ENCODE measurements at regions not wholly inside any gene's neighbourhood (a gene's known extent, or its start where the extent isn't known, plus 50 kb on each side); places are given as distances from the start of the nearest gene placed in this dataset.
"Not testable (repeated sequence)": the region's sequence is repeated elsewhere in the genome, so short reads cannot be mapped to it uniquely, and the experiment has no call there.

- no peaks in the 10 kb centered on the region for H3K9me3 ChIP-seq (ENCODE audit: control insufficient read depth in 1 of 2, low read length in 2 of 2)
- H3K27me3 ChIP-seq (ENCODE audit: low read depth, low read length): no peaks in the 10 kb centered on the region
- no peak overlapping the region for H3K27ac ChIP-seq (ENCODE audit: low read length)
- H3K36me3 ChIP-seq (ENCODE audit: control insufficient read depth in 1 of 2, insufficient read depth in 2 of 2, low read length in 2 of 2): no peaks in the 10 kb centered on the region
- H3K4me1 ChIP-seq (ENCODE audit: control insufficient read depth in 1 of 2, insufficient read depth in 2 of 2, low read length in 2 of 2): no peaks in the 10 kb centered on the region
- H3K4me3 ChIP-seq (ENCODE audit: low read depth in 1 of 2, low read length in 2 of 2): no peak overlapping the region
Measured at GRCh38 chr12:46653311-46653710, 172.5 kb downstream of the SLC38A4 start.

- no peaks in the 10 kb centered on the region for H3K4me1 ChIP-seq (ENCODE audit: control insufficient read depth in 1 of 2, insufficient read depth in 2 of 2, low read length in 2 of 2)
- no peak overlapping the region for H3K27ac ChIP-seq (ENCODE audit: low read length)
- H3K36me3 ChIP-seq (ENCODE audit: control insufficient read depth in 1 of 2, insufficient read depth in 2 of 2, low read length in 2 of 2): no peaks in the 10 kb centered on the region
- no peaks in the 10 kb centered on the region for H3K27me3 ChIP-seq (ENCODE audit: low read depth, low read length)
- H3K4me3 ChIP-seq (ENCODE audit: low read depth in 1 of 2, low read length in 2 of 2): no peak overlapping the region
- H3K9me3 ChIP-seq (ENCODE audit: control insufficient read depth in 1 of 2, low read length in 2 of 2): no peaks in the 10 kb centered on the region
Measured at GRCh38 chr12:46652692-46653091, 173.1 kb downstream of the SLC38A4 start.

- Histone ChIP-seq H3K27ac (ENCODE audit: low read length) (no peak overlapping the region), H3K36me3 (ENCODE audit: control insufficient read depth in 1 of 2, insufficient read depth in 2 of 2, low read length in 2 of 2) (no peaks in the 10 kb centered on the region), H3K27me3 (ENCODE audit: low read depth, low read length) (no peaks in the 10 kb centered on the region), H3K4me3 (ENCODE audit: low read depth in 1 of 2, low read length in 2 of 2) (no peak overlapping the region), H3K4me1 (ENCODE audit: control insufficient read depth in 1 of 2, insufficient read depth in 2 of 2, low read length in 2 of 2) (no peaks in the 10 kb centered on the region), H3K9me3 (ENCODE audit: control insufficient read depth in 1 of 2, low read length in 2 of 2) (no peaks in the 10 kb centered on the region)
Measured at GRCh38 chr12:46650688-46651087, 175.1 kb downstream of the SLC38A4 start.

GRCh38 chr12:46649433-46649832, 176.4 kb downstream of the SLC38A4 start:
- Histone ChIP-seq H3K36me3 (ENCODE audit: control insufficient read depth in 1 of 2, insufficient read depth in 2 of 2, low read length in 2 of 2) (no peaks in the 10 kb centered on the region), H3K4me3 (ENCODE audit: low read depth in 1 of 2, low read length in 2 of 2) (no peak overlapping the region), H3K27ac (ENCODE audit: low read length) (no peak overlapping the region), H3K27me3 (ENCODE audit: low read depth, low read length) (no peaks in the 10 kb centered on the region), H3K9me3 (ENCODE audit: control insufficient read depth in 1 of 2, low read length in 2 of 2) (no peaks in the 10 kb centered on the region), H3K4me1 (ENCODE audit: control insufficient read depth in 1 of 2, insufficient read depth in 2 of 2, low read length in 2 of 2) (no peaks in the 10 kb centered on the region)

- Histone ChIP-seq H3K9me3 (ENCODE audit: control insufficient read depth in 1 of 2, low read length in 2 of 2) (peaks cover 0 to 2% of the 10 kb centered on the region in 2 donors), H3K36me3 (ENCODE audit: control insufficient read depth in 1 of 2, insufficient read depth in 2 of 2, low read length in 2 of 2) (no peaks in the 10 kb centered on the region)
Measured at GRCh38 chr12:46647034-46647433, 178.8 kb downstream of the SLC38A4 start.

GRCh38 chr12:46641649-46642048, 184.1 kb downstream of the SLC38A4 start:
- not testable (repeated sequence) for H3K36me3 ChIP-seq (ENCODE audit: control insufficient read depth in 1 of 2, insufficient read depth in 2 of 2, low read length in 2 of 2); H3K4me3 ChIP-seq (ENCODE audit: low read depth in 1 of 2, low read length in 2 of 2); H3K4me1 ChIP-seq (ENCODE audit: control insufficient read depth in 1 of 2, insufficient read depth in 2 of 2, low read length in 2 of 2); H3K27me3 ChIP-seq (ENCODE audit: low read depth, low read length); H3K27ac ChIP-seq (ENCODE audit: low read length)
- H3K9me3 ChIP-seq (ENCODE audit: control insufficient read depth in 1 of 2, low read length in 2 of 2): peaks cover 0 to 11% of the 10 kb centered on the region in 2 donors

More at GRCh38 chr12:46647034-46647433, 178.8 kb downstream of the SLC38A4 start:
- no peaks in the 10 kb centered on the region for H3K27me3 ChIP-seq (ENCODE audit: low read depth, low read length)
- H3K4me3 ChIP-seq (ENCODE audit: low read depth in 1 of 2, low read length in 2 of 2): no peak overlapping the region
- H3K27ac ChIP-seq (ENCODE audit: low read length): no peak overlapping the region
- no peaks in the 10 kb centered on the region for H3K4me1 ChIP-seq (ENCODE audit: control insufficient read depth in 1 of 2, insufficient read depth in 2 of 2, low read length in 2 of 2)

- no peak overlapping the region for H3K27ac ChIP-seq (ENCODE audit: low read length)
- H3K9me3 ChIP-seq (ENCODE audit: control insufficient read depth in 1 of 2, low read length in 2 of 2): peaks cover 0 to 17% of the 10 kb centered on the region in 2 donors
- no peak overlapping the region for H3K4me3 ChIP-seq (ENCODE audit: low read depth in 1 of 2, low read length in 2 of 2)
- H3K27me3 ChIP-seq (ENCODE audit: low read depth, low read length): no peaks in the 10 kb centered on the region
- no peaks in the 10 kb centered on the region for H3K36me3 ChIP-seq (ENCODE audit: control insufficient read depth in 1 of 2, insufficient read depth in 2 of 2, low read length in 2 of 2)
- no peaks in the 10 kb centered on the region for H3K4me1 ChIP-seq (ENCODE audit: control insufficient read depth in 1 of 2, insufficient read depth in 2 of 2, low read length in 2 of 2)
Measured at GRCh38 chr12:46635818-46636217, 190.0 kb downstream of the SLC38A4 start.

- Histone ChIP-seq H3K9me3 (ENCODE audit: control insufficient read depth in 1 of 2, low read length in 2 of 2) (peaks cover 0 to 4% of the 10 kb centered on the region in 2 donors), H3K27ac (ENCODE audit: low read length) (no peak overlapping the region), H3K27me3 (ENCODE audit: low read depth, low read length) (no peaks in the 10 kb centered on the region), H3K4me3 (ENCODE audit: low read depth in 1 of 2, low read length in 2 of 2) (no peak overlapping the region), H3K4me1 (ENCODE audit: control insufficient read depth in 1 of 2, insufficient read depth in 2 of 2, low read length in 2 of 2) (no peaks in the 10 kb centered on the region), H3K36me3 (ENCODE audit: control insufficient read depth in 1 of 2, insufficient read depth in 2 of 2, low read length in 2 of 2) (no peaks in the 10 kb centered on the region)
Measured at GRCh38 chr12:46629331-46630229, 196.2 kb downstream of the SLC38A4 start.

- Histone ChIP-seq H3K27ac (ENCODE audit: low read length) (no peak overlapping the region), H3K36me3 (ENCODE audit: control insufficient read depth in 1 of 2, insufficient read depth in 2 of 2, low read length in 2 of 2) (no peaks in the 10 kb centered on the region), H3K4me3 (ENCODE audit: low read depth in 1 of 2, low read length in 2 of 2) (no peak overlapping the region), H3K9me3 (ENCODE audit: control insufficient read depth in 1 of 2, low read length in 2 of 2) (no peaks in the 10 kb centered on the region), H3K4me1 (ENCODE audit: control insufficient read depth in 1 of 2, insufficient read depth in 2 of 2, low read length in 2 of 2) (no peaks in the 10 kb centered on the region), H3K27me3 (ENCODE audit: low read depth, low read length) (no peaks in the 10 kb centered on the region)
Measured at GRCh38 chr12:46628176-46628575, 197.6 kb downstream of the SLC38A4 start.

- Histone ChIP-seq H3K27ac (ENCODE audit: low read length) (no peak overlapping the region), H3K27me3 (ENCODE audit: low read depth, low read length) (no peaks in the 10 kb centered on the region), H3K36me3 (ENCODE audit: control insufficient read depth in 1 of 2, insufficient read depth in 2 of 2, low read length in 2 of 2) (no peaks in the 10 kb centered on the region), H3K9me3 (ENCODE audit: control insufficient read depth in 1 of 2, low read length in 2 of 2) (no peaks in the 10 kb centered on the region), H3K4me1 (ENCODE audit: control insufficient read depth in 1 of 2, insufficient read depth in 2 of 2, low read length in 2 of 2) (no peaks in the 10 kb centered on the region), H3K4me3 (ENCODE audit: low read depth in 1 of 2, low read length in 2 of 2) (no peak overlapping the region)
Measured at GRCh38 chr12:46627686-46628085, 198.1 kb downstream of the SLC38A4 start.

- not testable (repeated sequence) for H3K9me3 ChIP-seq (ENCODE audit: control insufficient read depth in 1 of 2, low read length in 2 of 2); H3K4me1 ChIP-seq (ENCODE audit: control insufficient read depth in 1 of 2, insufficient read depth in 2 of 2, low read length in 2 of 2); H3K27ac ChIP-seq (ENCODE audit: low read length)
Measured at GRCh38 chr12:46619474-46619873, 206.3 kb downstream of the SLC38A4 start.

GRCh38 chr12:46617737-46618136, 208.1 kb downstream of the SLC38A4 start:
- not testable (repeated sequence) for H3K27ac ChIP-seq (ENCODE audit: low read length); H3K4me3 ChIP-seq (ENCODE audit: low read depth in 1 of 2, low read length in 2 of 2); H3K27me3 ChIP-seq (ENCODE audit: low read depth, low read length); H3K9me3 ChIP-seq (ENCODE audit: control insufficient read depth in 1 of 2, low read length in 2 of 2); H3K4me1 ChIP-seq (ENCODE audit: control insufficient read depth in 1 of 2, insufficient read depth in 2 of 2, low read length in 2 of 2); H3K36me3 ChIP-seq (ENCODE audit: control insufficient read depth in 1 of 2, insufficient read depth in 2 of 2, low read length in 2 of 2)

More at GRCh38 chr12:46619474-46619873, 206.3 kb downstream of the SLC38A4 start:
- H3K4me3 ChIP-seq (ENCODE audit: low read depth in 1 of 2, low read length in 2 of 2); H3K36me3 ChIP-seq (ENCODE audit: control insufficient read depth in 1 of 2, insufficient read depth in 2 of 2, low read length in 2 of 2); H3K27me3 ChIP-seq (ENCODE audit: low read depth, low read length): not testable (repeated sequence)
